ENCODE measurements at regions not wholly inside any gene's neighbourhood (a gene's known extent, or its start where the extent isn't known, plus 50 kb on each side); places are given as distances from the start of the nearest gene placed in this dataset.

DNA sequence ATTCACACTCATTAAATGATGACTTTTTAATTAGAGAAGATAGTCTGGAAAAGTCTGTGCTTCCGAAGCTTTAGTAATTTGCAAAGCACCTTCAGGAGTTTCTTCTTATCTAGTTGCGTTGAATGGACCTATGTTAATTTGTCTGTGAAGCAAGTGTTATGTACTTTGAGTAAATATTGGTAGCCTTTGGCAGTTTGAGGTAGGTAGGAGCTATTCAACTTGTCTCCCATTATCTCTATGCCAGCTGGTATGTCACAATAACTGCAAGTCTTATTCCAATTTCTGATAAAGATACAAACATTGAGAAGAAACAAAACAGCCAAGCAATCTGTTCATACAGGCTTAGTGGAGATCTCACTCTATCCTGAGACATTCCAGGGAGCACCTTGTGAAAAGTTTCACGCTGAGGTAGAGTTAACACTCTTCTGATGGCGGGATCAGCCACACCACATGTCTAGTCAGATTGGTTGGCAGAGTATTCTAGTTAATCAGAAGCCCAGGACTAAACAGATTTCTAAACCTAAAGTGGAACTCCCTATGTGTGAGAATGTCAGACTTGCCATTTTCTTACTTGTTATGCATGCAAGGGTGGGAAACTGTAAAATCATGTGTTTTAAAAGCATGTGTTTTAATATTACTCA is 219.8 kb upstream of the MANEA start:
- Histone ChIP-seq H3K4me1 (ENCODE audit: control insufficient read depth, insufficient read depth, low read length) (no peaks in the 10 kb centered on the region), H4K20me1 (ENCODE audit: control insufficient read depth, insufficient read depth) (no peaks in the 10 kb centered on the region), H3K27me3 (replicated peaks in 1 of 2; ENCODE audit: control insufficient read depth in 2 of 2, insufficient read depth in 2 of 2, low read length in 1 of 2) (no peaks in the 10 kb centered on the region), H3K79me2 (ENCODE audit: control insufficient read depth, insufficient read depth, low read length) (no peaks in the 10 kb centered on the region), H3K9ac (ENCODE audit: control insufficient read depth, insufficient read depth, low read length) (no peak overlapping the region), H2AFZ (ENCODE audit: control insufficient read depth, low read depth, low read length) (no peak overlapping the region), H3K27ac (ENCODE audit: control insufficient read depth, insufficient read depth) (no peak overlapping the region), H3K4me2 (ENCODE audit: control insufficient read depth, insufficient read depth) (no peak overlapping the region), H3K36me3 (ENCODE audit: control insufficient read depth in 2 of 2, insufficient read depth in 2 of 2, low read length in 1 of 2) (no peaks in the 10 kb centered on the region), H3K9me3 (replicated peaks; ENCODE audit: control insufficient read depth, insufficient read depth, low read length) (no peaks in the 10 kb centered on the region), H3K4me3 (no peak overlapping the region)
- no TSS peak for BruUV-seq (replicated peaks)
- RAD21 ChIA-PET (ENCODE audit: unreplicated experiment), result no interaction called here
- CTCF ChIA-PET, result no interaction called here
- SMC1A ChIA-PET (ENCODE audit: uncharacterized antibody, unreplicated experiment), result no interaction called here
- POLR2A ChIA-PET, result no interaction called here
- DNase-seq (ENCODE audit: low read depth, low spot score) (no peak), ATAC-seq (no peak), FAIRE-seq (no peak)
- 16% methylated on average over 4 of the region's 4 CpGs for WGBS (ENCODE audit: insufficient coverage, insufficient replicate concordance, low lambda C conversion rate, missing lambda C conversion rate)
- in situ Hi-C loops (cut with MboI) (no loop called here), intact Hi-C loops (cut with micrococcal nuclease; ENCODE audit: unreplicated experiment) (no loop called here)
- TF ChIP-seq, protein P1, sequence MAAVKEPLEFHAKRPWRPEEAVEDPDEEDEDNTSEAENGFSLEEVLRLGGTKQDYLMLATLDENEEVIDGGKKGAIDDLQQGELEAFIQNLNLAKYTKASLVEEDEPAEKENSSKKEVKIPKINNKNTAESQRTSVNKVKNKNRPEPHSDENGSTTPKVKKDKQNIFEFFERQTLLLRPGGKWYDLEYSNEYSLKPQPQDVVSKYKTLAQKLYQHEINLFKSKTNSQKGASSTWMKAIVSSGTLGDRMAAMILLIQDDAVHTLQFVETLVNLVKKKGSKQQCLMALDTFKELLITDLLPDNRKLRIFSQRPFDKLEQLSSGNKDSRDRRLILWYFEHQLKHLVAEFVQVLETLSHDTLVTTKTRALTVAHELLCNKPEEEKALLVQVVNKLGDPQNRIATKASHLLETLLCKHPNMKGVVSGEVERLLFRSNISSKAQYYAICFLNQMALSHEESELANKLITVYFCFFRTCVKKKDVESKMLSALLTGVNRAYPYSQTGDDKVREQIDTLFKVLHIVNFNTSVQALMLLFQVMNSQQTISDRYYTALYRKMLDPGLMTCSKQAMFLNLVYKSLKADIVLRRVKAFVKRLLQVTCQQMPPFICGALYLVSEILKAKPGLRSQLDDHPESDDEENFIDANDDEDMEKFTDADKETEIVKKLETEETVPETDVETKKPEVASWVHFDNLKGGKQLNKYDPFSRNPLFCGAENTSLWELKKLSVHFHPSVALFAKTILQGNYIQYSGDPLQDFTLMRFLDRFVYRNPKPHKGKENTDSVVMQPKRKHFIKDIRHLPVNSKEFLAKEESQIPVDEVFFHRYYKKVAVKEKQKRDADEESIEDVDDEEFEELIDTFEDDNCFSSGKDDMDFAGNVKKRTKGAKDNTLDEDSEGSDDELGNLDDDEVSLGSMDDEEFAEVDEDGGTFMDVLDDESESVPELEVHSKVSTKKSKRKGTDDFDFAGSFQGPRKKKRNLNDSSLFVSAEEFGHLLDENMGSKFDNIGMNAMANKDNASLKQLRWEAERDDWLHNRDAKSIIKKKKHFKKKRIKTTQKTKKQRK (IDR thresholded peaks at IDR 0.05; ENCODE audit: low read depth, low read length), result no peak
- TF ChIP-seq ZZZ3 (IDR thresholded peaks at IDR 0.05; ENCODE audit: control insufficient read depth, insufficient read length, low read depth) (no peak), WRNIP1 (IDR thresholded peaks at IDR 0.05; ENCODE audit: borderline replicate concordance, low read depth, low read length) (no peak), NRF1 (conservative IDR thresholded peaks at IDR 0.05; ENCODE audit: low read depth, low read length) (no peak), HDGF (IDR thresholded peaks at IDR 0.05) (no peak), SP1 (IDR thresholded peaks at IDR 0.05; ENCODE audit: low read depth, low read length) (no peak), ASH2L (IDR thresholded peaks at IDR 0.05; ENCODE audit: borderline replicate concordance, low read depth) (no peak)
- TF ChIP-seq, protein P2, sequence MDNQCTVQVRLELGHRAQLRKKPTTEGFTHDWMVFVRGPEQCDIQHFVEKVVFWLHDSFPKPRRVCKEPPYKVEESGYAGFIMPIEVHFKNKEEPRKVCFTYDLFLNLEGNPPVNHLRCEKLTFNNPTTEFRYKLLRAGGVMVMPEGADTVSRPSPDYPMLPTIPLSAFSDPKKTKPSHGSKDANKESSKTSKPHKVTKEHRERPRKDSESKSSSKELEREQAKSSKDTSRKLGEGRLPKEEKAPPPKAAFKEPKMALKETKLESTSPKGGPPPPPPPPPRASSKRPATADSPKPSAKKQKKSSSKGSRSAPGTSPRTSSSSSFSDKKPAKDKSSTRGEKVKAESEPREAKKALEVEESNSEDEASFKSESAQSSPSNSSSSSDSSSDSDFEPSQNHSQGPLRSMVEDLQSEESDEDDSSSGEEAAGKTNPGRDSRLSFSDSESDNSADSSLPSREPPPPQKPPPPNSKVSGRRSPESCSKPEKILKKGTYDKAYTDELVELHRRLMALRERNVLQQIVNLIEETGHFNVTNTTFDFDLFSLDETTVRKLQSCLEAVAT (IDR thresholded peaks at IDR 0.05), result no peak

Measured in GM12878 (cell line).